BLaER1 treated with 17β-estradiol and CSF1 and Interleukin-3, amounts not matched to agents 10 nM and 100 nM (cell line): ENCODE measurements at regions not wholly inside any gene's neighbourhood (a gene's known extent, or its start where the extent isn't known, plus 50 kb on each side); places are given as distances from the start of the nearest gene placed in this dataset.

Source experiments
- H3K27ac ChIP-seq, 11 experiments: shearing (Covaris generic); formaldehyde crosslinking; 2 replicates each; pipeline ENCODE4 v1.8.1; 2022
- H3K27me3 ChIP-seq, 11 experiments: shearing (Covaris generic); formaldehyde crosslinking; 2 replicates each; pipeline ENCODE4 v1.8.1; 2022
- H3K36me3 ChIP-seq, 11 experiments: shearing (Covaris generic); formaldehyde crosslinking; 2 replicates each; pipeline ENCODE4 v1.8.1; 2022
- H3K4me1 ChIP-seq, 10 experiments: shearing (Covaris generic); formaldehyde crosslinking; 2 replicates each; pipeline ENCODE4 v1.8.1; 2022
- H3K4me2 ChIP-seq, 11 experiments: shearing (Covaris generic); formaldehyde crosslinking; 2 replicates each; pipeline ENCODE4 v1.8.1; 2022
- H3K4me3 ChIP-seq, 10 experiments: shearing (Covaris generic); formaldehyde crosslinking; 2 replicates each; pipeline ENCODE4 v1.8.1; 2022
- H3K9ac ChIP-seq, 11 experiments: shearing (Covaris generic); formaldehyde crosslinking; 2 replicates each; pipeline ENCODE4 v1.8.1; 2022
- H3K9me3 ChIP-seq, 11 experiments: shearing (Covaris generic); formaldehyde crosslinking; replicated peaks in 1 of 11; 2 replicates each; pipeline ENCODE4 v1.8.1; 2022
- H4K20me1 ChIP-seq, 11 experiments: shearing (Covaris generic); formaldehyde crosslinking; 2 replicates each; pipeline ENCODE4 v1.8.1; 2022
- Cebpa-rat ChIP-seq, 11 experiments: shearing (Covaris generic); IDR thresholded peaks; 2 replicates each; pipeline ENCODE4 v1.8.1; 2022

GRCh38 chrX:131595120-131595519 lies 51.2 kb downstream of the OR13H1 start:
- no peak overlapping the region for H3K4me2 ChIP-seq
- no peak overlapping the region for H3K9ac ChIP-seq
- no peaks in the 10 kb centered on the region for H3K4me1 ChIP-seq
- H4K20me1 ChIP-seq: peaks cover 0 to 3% (median 0%) of the 10 kb centered on the region in 11 experiments; a peak in 2 of 22 replicates
- no peak for TF ChIP-seq Cebpa-rat (IDR thresholded peaks at IDR 0.05)
- H3K27ac ChIP-seq: no peak overlapping the region
- H3K9me3 ChIP-seq: peaks cover 10 to 16% (median 11%) of the 10 kb centered on the region in 11 experiments; a peak in 20 of 22 replicates
- no peak overlapping the region for H3K4me3 ChIP-seq
- H3K36me3 ChIP-seq: no peaks in the 10 kb centered on the region
- peaks cover 86 to 97% (median 90%) of the 10 kb centered on the region in 11 experiments for H3K27me3 ChIP-seq

GRCh38 chrX:131607792-131608369 lies 64.0 kb downstream of the OR13H1 start:
- peaks cover 87 to 98% (median 95%) of the 10 kb centered on the region in 11 experiments for H3K27me3 ChIP-seq
- H4K20me1 ChIP-seq: no peaks in the 10 kb centered on the region; a peak in 2 of 22 replicates

GRCh38 chrX:131609480-131609879 lies 65.6 kb downstream of the OR13H1 start:
- H3K27ac ChIP-seq: no peak overlapping the region
- no peak overlapping the region for H3K9ac ChIP-seq
- H3K4me1 ChIP-seq: no peaks in the 10 kb centered on the region
- TF ChIP-seq Cebpa-rat (IDR thresholded peaks at IDR 0.05): no peak
- no peaks in the 10 kb centered on the region for H3K36me3 ChIP-seq
- peaks cover 97 to 98% (median 98%) of the 10 kb centered on the region in 11 experiments for H3K27me3 ChIP-seq
- no peaks in the 10 kb centered on the region; a peak in 2 of 22 replicates for H4K20me1 ChIP-seq
- H3K9me3 ChIP-seq: peaks cover 0 to 18% (median 0%) of the 10 kb centered on the region in 11 experiments; a peak in 3 of 22 replicates
- H3K4me3 ChIP-seq: no peak overlapping the region
- H3K4me2 ChIP-seq: no peak overlapping the region

More at GRCh38 chrX:131607792-131608369, 64.0 kb downstream of the OR13H1 start:
- no peak for TF ChIP-seq Cebpa-rat (IDR thresholded peaks at IDR 0.05)
- Histone ChIP-seq H3K4me1 (no peaks in the 10 kb centered on the region), H3K9me3 (peaks cover 0 to 18% (median 0%) of the 10 kb centered on the region in 11 experiments; a peak in 3 of 22 replicates), H3K9ac (no peak overlapping the region), H3K4me2 (no peak overlapping the region), H3K27ac (no peak overlapping the region), H3K36me3 (no peaks in the 10 kb centered on the region), H3K4me3 (no peak overlapping the region)

- peaks cover 0 to 18% (median 0%) of the 10 kb centered on the region in 11 experiments; a peak in 3 of 22 replicates for H3K9me3 ChIP-seq
- H3K9ac ChIP-seq: no peak overlapping the region
- H3K36me3 ChIP-seq: no peaks in the 10 kb centered on the region
- no peak overlapping the region for H3K4me3 ChIP-seq
- no peak for TF ChIP-seq Cebpa-rat (IDR thresholded peaks at IDR 0.05)
- no peaks in the 10 kb centered on the region for H3K4me1 ChIP-seq
- peaks cover 99 to 100% (median 100%) of the 10 kb centered on the region in 11 experiments for H3K27me3 ChIP-seq
- peaks cover 0 to 4% (median 0%) of the 10 kb centered on the region in 11 experiments; a peak in 2 of 22 replicates for H4K20me1 ChIP-seq
- no peak overlapping the region for H3K27ac ChIP-seq
- H3K4me2 ChIP-seq: no peak overlapping the region
These were observed 69.4 kb downstream of the OR13H1 start for GRCh38 chrX:131613260-131613659.

- Histone ChIP-seq H3K9me3 (peaks cover 0 to 18% (median 0%) of the 10 kb centered on the region in 11 experiments; a peak in 3 of 22 replicates), H3K27me3 (peaks cover 100% of the 10 kb centered on the region in 11 experiments), H3K36me3 (no peaks in the 10 kb centered on the region), H3K4me1 (no peaks in the 10 kb centered on the region), H3K4me3 (no peak overlapping the region), H3K9ac (no peak overlapping the region), H3K27ac (no peak overlapping the region), H3K4me2 (no peak overlapping the region), H4K20me1 (peaks cover 0 to 4% (median 0%) of the 10 kb centered on the region in 11 experiments; a peak in 1 of 22 replicates)
- TF ChIP-seq Cebpa-rat (IDR thresholded peaks at IDR 0.05): no peak
These were observed 70.4 kb downstream of the OR13H1 start for GRCh38 chrX:131614241-131614640.

GRCh38 chrX:131617182-131617581 lies 73.3 kb downstream of the OR13H1 start:
- TF ChIP-seq Cebpa-rat (IDR thresholded peaks at IDR 0.05): no peak
- Histone ChIP-seq H4K20me1 (peaks cover 0 to 4% (median 0%) of the 10 kb centered on the region in 11 experiments; a peak in 1 of 22 replicates), H3K4me1 (no peaks in the 10 kb centered on the region), H3K36me3 (no peaks in the 10 kb centered on the region), H3K4me2 (no peak overlapping the region), H3K4me3 (no peak overlapping the region), H3K27me3 (peaks cover 100% of the 10 kb centered on the region in 11 experiments), H3K27ac (no peak overlapping the region), H3K9me3 (no peaks in the 10 kb centered on the region), H3K9ac (no peak overlapping the region)

GRCh38 chrX:131621650-131622049 lies 77.8 kb downstream of the OR13H1 start:
- peaks cover 0 to 5% (median 0%) of the 10 kb centered on the region in 11 experiments; a peak in 1 of 22 replicates for H4K20me1 ChIP-seq
- TF ChIP-seq Cebpa-rat (IDR thresholded peaks at IDR 0.05): no peak
- no peaks in the 10 kb centered on the region for H3K9me3 ChIP-seq
- H3K4me1 ChIP-seq: no peaks in the 10 kb centered on the region
- no peak overlapping the region for H3K9ac ChIP-seq
- no peak overlapping the region for H3K27ac ChIP-seq
- no peak overlapping the region for H3K4me2 ChIP-seq
- H3K36me3 ChIP-seq: no peaks in the 10 kb centered on the region
- peaks cover 96 to 100% (median 99%) of the 10 kb centered on the region in 11 experiments for H3K27me3 ChIP-seq
- no peak overlapping the region for H3K4me3 ChIP-seq

- Histone ChIP-seq H3K36me3 (no peaks in the 10 kb centered on the region), H3K27ac (no peak overlapping the region), H3K9me3 (no peaks in the 10 kb centered on the region), H3K4me2 (no peak overlapping the region), H3K9ac (no peak overlapping the region), H3K27me3 (peaks cover 95 to 100% (median 99%) of the 10 kb centered on the region in 11 experiments), H3K4me3 (no peak overlapping the region), H4K20me1 (peaks cover 0 to 10% (median 0%) of the 10 kb centered on the region in 11 experiments; a peak in 2 of 22 replicates), H3K4me1 (no peaks in the 10 kb centered on the region)
- TF ChIP-seq Cebpa-rat (IDR thresholded peaks at IDR 0.05): no peak
These were observed 82.9 kb downstream of the OR13H1 start for GRCh38 chrX:131626681-131627296.

- peaks cover 0 to 9% (median 0%) of the 10 kb centered on the region in 11 experiments; a peak in 4 of 22 replicates for H4K20me1 ChIP-seq
- no peak overlapping the region for H3K4me2 ChIP-seq
- no peak for TF ChIP-seq Cebpa-rat (IDR thresholded peaks at IDR 0.05)
- no peak overlapping the region for H3K27ac ChIP-seq
- no peak overlapping the region for H3K9ac ChIP-seq
- no peaks in the 10 kb centered on the region for H3K9me3 ChIP-seq
- no peaks in the 10 kb centered on the region for H3K4me1 ChIP-seq
- no peak overlapping the region for H3K4me3 ChIP-seq
- H3K27me3 ChIP-seq: peaks cover 93 to 100% (median 99%) of the 10 kb centered on the region in 11 experiments
- H3K36me3 ChIP-seq: no peaks in the 10 kb centered on the region
These were observed 86.7 kb downstream of the OR13H1 start for GRCh38 chrX:131630534-131630933.
